Hepatocyte (in vitro differentiated cells): ENCODE measurements at regions not wholly inside any gene's neighbourhood (a gene's known extent, or its start where the extent isn't known, plus 50 kb on each side); places are given as distances from the start of the nearest gene placed in this dataset.
"Not testable (repeated sequence)": the region's sequence is repeated elsewhere in the genome, so short reads cannot be mapped to it uniquely, and the experiment has no call there.

Experiments used
- EZH2 ChIP-seq: fragments of 200-600 bp; sonication (generic); IDR thresholded peaks from 2 replicates; pipeline ENCODE4 v1.6.1; 2016; ENCODE audit warnings: antibody characterized with exemption, mild to moderate bottlenecking, borderline replicate concordance
- TF ChIP-seq, protein P1 (sequence below): fragments of 200-600 bp; sonication (generic); IDR thresholded peaks from 2 replicates; pipeline ENCODE4 v1.5.1; 2016; ENCODE audit warnings: antibody characterized with exemption, mild to moderate bottlenecking; ENCODE audit not compliant: poor library complexity

DNA sequence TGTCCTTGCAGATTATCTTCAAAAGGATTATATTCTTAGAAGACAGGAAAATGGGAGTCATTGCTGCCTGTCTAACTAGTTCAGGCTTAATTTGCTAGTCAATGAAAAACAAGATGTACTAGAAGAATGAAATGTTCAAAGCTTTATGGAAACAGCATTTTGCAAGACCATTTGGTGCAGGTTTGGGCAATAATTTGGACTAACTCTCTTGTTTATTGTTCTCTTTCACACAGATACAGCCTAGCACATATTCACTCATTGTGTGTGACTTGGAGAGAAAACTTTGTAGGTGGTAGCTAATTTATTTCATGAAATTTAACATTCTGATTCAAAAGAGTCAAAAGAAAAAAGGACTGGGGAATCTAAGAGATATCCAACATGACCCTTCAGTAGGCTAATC is 92.5 kb upstream of the POTEB3 start:
- not testable (repeated sequence) for TF ChIP-seq EZH2
- TF ChIP-seq, protein P1, sequence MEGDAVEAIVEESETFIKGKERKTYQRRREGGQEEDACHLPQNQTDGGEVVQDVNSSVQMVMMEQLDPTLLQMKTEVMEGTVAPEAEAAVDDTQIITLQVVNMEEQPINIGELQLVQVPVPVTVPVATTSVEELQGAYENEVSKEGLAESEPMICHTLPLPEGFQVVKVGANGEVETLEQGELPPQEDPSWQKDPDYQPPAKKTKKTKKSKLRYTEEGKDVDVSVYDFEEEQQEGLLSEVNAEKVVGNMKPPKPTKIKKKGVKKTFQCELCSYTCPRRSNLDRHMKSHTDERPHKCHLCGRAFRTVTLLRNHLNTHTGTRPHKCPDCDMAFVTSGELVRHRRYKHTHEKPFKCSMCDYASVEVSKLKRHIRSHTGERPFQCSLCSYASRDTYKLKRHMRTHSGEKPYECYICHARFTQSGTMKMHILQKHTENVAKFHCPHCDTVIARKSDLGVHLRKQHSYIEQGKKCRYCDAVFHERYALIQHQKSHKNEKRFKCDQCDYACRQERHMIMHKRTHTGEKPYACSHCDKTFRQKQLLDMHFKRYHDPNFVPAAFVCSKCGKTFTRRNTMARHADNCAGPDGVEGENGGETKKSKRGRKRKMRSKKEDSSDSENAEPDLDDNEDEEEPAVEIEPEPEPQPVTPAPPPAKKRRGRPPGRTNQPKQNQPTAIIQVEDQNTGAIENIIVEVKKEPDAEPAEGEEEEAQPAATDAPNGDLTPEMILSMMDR = not testable (repeated sequence)
